Activated CD4-positive, alpha-beta T cell treated with anti-CD3 and anti-CD28 coated beads, Interleukin-2, amount 10 ng/mL, durations not matched to agents 24 days and 14 days (primary cell): ENCODE measurements at regions not wholly inside any gene's neighbourhood (a gene's known extent, or its start where the extent isn't known, plus 50 kb on each side); places are given as distances from the start of the nearest gene placed in this dataset.
"Not testable (repeated sequence)": the region's sequence is repeated elsewhere in the genome, so short reads cannot be mapped to it uniquely, and the experiment has no call there.

ENCODE experiments used
- DNase-seq: peaks from one replicate; pipeline ENCODE4 v3.0.0; 2022
- H3K27ac Mint-ChIP-seq: one replicate; pipeline ENCODE4 v1.8.0; 2022; ENCODE audit warnings: mild to moderate bottlenecking, mixed read lengths
- H3K27me3 Mint-ChIP-seq: one replicate; pipeline ENCODE4 v1.8.0; 2022; ENCODE audit warnings: mixed read lengths
- H3K36me3 Mint-ChIP-seq: one replicate; pipeline ENCODE4 v1.8.0; 2022; ENCODE audit warnings: low read depth, mild to moderate bottlenecking, mixed read lengths
- H3K4me1 Mint-ChIP-seq: one replicate; pipeline ENCODE4 v1.8.0; 2021; ENCODE audit warnings: mixed read lengths
- H3K4me3 Mint-ChIP-seq: one replicate; pipeline ENCODE4 v1.8.0; 2022; ENCODE audit warnings: mild to moderate bottlenecking, moderate library complexity, mixed read lengths
- H3K9me3 Mint-ChIP-seq: one replicate; pipeline ENCODE4 v1.8.0; 2021; ENCODE audit warnings: mixed read lengths
- intact Hi-C: fragments of 100-400 bp; cut with micrococcal nuclease; formaldehyde crosslinking; loops from one replicate; pipeline ENCODE4 v1.15.1; 2023

DNA sequence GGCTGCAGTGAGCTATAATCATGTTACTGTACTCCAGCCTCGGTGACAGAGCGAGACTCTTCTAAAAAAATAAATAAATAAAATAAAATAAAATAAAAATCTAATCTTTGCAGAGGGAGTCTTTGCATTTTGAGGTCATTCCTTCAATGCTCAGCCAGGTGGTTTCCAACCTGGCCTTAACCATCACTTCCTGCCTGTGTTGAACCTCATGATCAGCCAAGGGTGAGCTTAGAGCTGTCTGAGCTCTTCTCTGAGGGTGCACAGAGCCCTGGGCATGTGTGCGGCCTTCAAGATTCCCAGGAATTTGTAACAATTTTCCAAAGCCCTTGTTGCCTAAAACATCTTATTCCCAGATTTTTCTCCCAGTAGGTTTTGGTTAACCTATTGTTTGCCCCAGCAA is 94.3 kb downstream of the KCNJ12 start:
- H3K27me3 Mint-ChIP-seq: peaks cover 17% of the 10 kb centered on the region
- H3K4me3 Mint-ChIP-seq, H3K9me3 Mint-ChIP-seq, H3K4me1 Mint-ChIP-seq, H3K27ac Mint-ChIP-seq, intact Hi-C loops, DNase-seq, H3K36me3 Mint-ChIP-seq: not testable (repeated sequence)

DNA sequence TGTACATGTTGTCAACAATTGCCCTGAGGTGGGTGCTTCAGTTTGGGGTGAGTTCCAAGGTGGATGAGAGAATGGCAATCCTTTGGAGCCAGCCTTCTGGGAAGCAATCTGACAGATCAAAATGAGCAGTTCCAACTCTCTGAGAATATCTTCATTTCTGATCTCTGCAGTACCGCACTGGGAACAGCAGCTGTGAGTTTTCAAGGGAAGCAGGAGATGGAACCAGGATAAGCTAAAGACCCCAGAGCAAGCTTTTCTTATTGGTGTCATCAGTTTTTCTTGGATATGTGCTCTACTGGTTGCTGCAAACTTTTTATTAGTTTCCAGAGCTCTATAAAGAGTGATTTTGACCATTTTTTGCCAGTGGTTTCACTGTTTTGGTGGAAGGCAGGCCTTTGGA is 94.7 kb downstream of the KCNJ12 start:
- H3K9me3 Mint-ChIP-seq: no peaks in the 10 kb centered on the region
- H3K27ac Mint-ChIP-seq: no peak overlapping the region
- intact Hi-C loops: no loop called here
- H3K36me3 Mint-ChIP-seq: no peaks in the 10 kb centered on the region
- peaks cover 14% of the 10 kb centered on the region for H3K27me3 Mint-ChIP-seq
- H3K4me3 Mint-ChIP-seq: no peak overlapping the region
- H3K4me1 Mint-ChIP-seq: no peaks in the 10 kb centered on the region
- no peak for DNase-seq

DNA sequence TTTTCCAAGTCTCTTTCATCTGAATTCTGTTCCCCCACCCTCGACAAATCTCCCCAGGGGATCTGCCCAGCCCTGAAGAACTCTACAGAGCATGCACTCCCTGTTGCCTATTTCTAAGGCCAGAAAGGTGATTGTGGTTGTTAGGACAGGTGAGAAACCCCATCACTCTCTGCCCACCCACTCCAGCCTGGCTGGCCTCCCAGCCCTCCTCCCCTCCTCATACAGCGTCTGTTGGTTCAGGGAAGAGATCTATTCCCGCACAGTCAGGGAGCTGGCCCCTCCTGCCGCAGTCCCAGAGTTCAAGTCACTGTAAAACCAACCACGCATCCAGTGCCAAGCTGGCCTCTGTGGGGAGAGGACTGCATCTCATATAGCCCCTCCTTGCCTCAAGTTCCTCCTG is 98.7 kb downstream of the KCNJ12 start:
- no peaks in the 10 kb centered on the region for H3K4me1 Mint-ChIP-seq
- intact Hi-C loops: no loop called here
- no peak overlapping the region for H3K27ac Mint-ChIP-seq
- peaks cover 12% of the 10 kb centered on the region for H3K27me3 Mint-ChIP-seq
- H3K4me3 Mint-ChIP-seq: no peak overlapping the region
- no peak for DNase-seq
- no peaks in the 10 kb centered on the region for H3K36me3 Mint-ChIP-seq
- peaks cover 11% of the 10 kb centered on the region for H3K9me3 Mint-ChIP-seq

DNA sequence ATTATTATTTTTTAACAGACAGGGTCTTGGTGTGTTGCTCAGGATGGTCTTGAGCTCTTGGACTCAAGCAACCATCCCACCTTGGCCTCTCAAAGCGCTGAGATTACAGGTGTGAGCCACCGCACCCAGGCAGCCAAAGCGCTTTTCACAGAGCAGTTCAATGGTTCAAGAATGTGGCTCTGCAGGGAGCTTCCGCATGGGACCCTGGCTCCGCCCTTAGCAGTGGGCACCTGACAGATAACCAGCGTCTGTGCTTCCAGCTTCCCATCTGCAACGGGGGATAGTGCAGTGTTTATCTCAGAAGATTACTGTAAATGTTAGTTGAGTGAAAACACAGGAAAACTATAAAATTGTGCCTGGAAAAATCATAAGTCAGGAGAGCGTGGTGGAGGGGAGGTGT is 99.4 kb downstream of the KCNJ12 start:
- intact Hi-C loops: no loop called here
- H3K4me3 Mint-ChIP-seq: no peak overlapping the region
- H3K4me1 Mint-ChIP-seq: no peaks in the 10 kb centered on the region
- no peak overlapping the region for H3K27ac Mint-ChIP-seq
- H3K36me3 Mint-ChIP-seq: no peaks in the 10 kb centered on the region
- peaks cover 11% of the 10 kb centered on the region for H3K9me3 Mint-ChIP-seq
- DNase-seq: no peak
- H3K27me3 Mint-ChIP-seq: peaks cover 12% of the 10 kb centered on the region

DNA sequence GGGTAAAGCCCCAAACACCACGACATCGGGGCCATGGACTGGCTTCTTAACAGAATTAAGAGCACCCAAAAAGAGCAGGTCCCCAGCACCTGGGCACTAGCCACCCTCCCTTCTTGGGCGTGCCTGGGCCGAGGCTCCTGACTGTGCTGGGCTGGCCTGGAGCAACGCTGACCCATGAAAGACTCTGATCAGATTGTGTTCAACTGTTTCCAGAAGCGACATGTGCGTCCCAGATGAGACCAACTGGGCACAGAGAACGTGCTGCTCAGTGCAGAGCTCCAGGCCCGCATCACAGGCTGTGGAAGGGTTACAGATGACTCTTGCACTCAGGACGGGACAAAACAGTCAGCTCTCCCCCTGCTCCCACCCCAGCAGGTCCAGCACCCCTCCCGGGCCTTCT is 100.7 kb downstream of the KCNJ12 start:
- Mint-ChIP-seq H3K4me1 (no peaks in the 10 kb centered on the region), H3K9me3 (peaks cover 11% of the 10 kb centered on the region), H3K27me3 (peaks cover 9% of the 10 kb centered on the region), H3K36me3 (no peaks in the 10 kb centered on the region), H3K4me3 (no peak overlapping the region), H3K27ac (no peak overlapping the region)
- no peak for DNase-seq
- intact Hi-C loops: no loop called here

DNA sequence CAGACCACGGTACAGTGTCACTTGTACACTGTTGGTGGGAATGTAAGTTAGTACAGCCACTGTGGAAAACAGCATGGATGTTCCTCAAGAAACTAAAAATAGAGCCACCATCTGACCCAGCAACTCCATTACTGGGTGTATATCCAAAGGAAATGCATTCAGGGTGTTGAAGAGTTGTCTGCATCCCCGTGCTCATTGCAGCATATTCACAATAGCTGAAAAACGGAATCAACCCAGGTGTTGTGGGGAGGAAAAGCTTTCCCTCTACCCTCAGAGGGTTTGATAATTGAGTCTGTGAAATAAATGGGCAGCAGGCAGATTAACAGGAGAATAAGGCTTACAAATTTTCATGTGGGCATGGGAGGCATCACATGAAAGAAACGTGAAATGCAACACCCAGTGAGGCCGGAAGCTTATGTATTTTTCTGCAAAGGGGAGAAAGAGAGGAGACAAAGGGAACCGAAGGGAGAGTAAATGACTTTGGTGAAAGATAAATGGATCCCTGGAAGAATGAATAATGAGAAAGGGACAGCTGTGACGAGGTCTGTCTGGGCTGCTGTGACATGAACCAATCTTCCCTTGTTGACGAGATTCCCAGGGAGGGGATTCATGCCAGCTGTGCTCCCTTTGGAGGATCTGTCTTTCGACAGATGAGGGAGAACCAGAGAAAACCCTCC is 106.2 kb downstream of the KCNJ12 start:
- H3K27ac Mint-ChIP-seq: no peak overlapping the region
- peaks cover 27% of the 10 kb centered on the region for H3K27me3 Mint-ChIP-seq
- intact Hi-C loops: no loop called here
- H3K4me3 Mint-ChIP-seq: no peak overlapping the region
- DNase-seq: no peak
- H3K36me3 Mint-ChIP-seq: no peaks in the 10 kb centered on the region
- H3K4me1 Mint-ChIP-seq: no peaks in the 10 kb centered on the region
- H3K9me3 Mint-ChIP-seq: peaks cover 10% of the 10 kb centered on the region

DNA sequence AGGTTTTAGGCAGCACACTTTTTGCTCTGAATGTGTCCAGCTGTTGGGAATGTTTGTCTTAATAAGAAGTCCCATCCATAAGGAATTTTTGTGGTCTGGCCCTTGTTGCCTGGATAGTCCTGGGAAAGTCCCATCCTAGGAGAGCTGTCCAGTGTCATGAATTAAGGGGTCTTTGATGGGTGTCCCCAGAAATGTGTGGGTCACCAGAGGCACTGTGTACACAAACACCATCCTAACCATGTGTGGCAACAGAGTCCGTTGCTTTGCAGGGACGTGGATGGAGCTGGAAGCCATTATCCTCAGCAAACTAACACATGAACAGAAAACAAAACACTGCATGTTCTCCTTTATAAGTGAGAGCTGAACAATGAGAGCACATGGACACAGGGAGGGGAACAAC is 111.9 kb downstream of the KCNJ12 start:
- intact Hi-C loops: not testable (repeated sequence)
- H3K27me3 Mint-ChIP-seq: peaks cover 27% of the 10 kb centered on the region

DNA sequence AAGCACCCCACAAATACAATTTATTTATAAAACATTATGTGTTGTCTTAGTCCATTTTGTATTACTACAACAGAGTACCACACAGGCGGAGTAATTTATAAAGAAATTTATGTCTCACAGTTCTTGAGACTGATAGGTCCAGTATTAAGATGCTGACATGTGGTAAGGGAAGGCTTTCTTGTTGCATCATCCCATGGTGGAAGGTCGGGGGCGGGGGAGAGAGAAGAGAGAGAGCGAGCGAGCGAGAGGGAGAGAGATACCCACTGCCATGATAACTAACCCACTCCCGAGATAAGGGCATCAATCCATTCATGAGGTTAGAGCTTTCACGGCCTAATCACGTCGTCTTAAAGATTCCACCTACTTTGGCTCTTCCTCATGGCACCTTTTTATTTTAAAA is 117.8 kb downstream of the KCNJ12 start:
- H3K4me3 Mint-ChIP-seq: no peak overlapping the region
- no peak for DNase-seq
- H3K27ac Mint-ChIP-seq: no peak overlapping the region
- peaks cover 19% of the 10 kb centered on the region for H3K27me3 Mint-ChIP-seq
- H3K9me3 Mint-ChIP-seq: no peaks in the 10 kb centered on the region
- intact Hi-C loops: no loop called here
- H3K36me3 Mint-ChIP-seq: no peaks in the 10 kb centered on the region
- H3K4me1 Mint-ChIP-seq: no peaks in the 10 kb centered on the region

More for the DNA sequence above, 111.9 kb downstream of the KCNJ12 start:
- H3K9me3 Mint-ChIP-seq, DNase-seq, H3K4me1 Mint-ChIP-seq, H3K36me3 Mint-ChIP-seq, H3K4me3 Mint-ChIP-seq, H3K27ac Mint-ChIP-seq: not testable (repeated sequence)

DNA sequence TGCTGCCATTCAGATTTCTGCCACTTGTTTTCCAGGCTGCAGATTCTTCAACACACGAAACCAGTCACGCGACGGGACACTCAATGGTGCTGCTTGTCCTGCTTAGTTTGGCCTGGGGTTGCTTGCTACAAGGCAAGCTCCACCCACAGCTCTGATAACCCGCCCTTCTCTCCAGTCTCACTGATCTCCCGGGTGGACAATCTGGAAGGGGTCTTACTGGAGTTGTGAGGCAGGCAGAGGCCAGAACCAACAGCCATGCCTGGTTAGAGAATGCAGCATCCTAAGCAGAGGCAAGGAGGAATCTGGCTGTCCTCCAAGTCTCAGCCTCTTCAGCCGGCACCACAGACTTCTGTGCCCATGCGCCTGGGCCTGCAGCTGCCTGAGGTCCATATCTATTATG is 119.1 kb downstream of the KCNJ12 start:
- DNase-seq: no peak
- no peaks in the 10 kb centered on the region for H3K36me3 Mint-ChIP-seq
- no peak overlapping the region for H3K27ac Mint-ChIP-seq
- H3K4me1 Mint-ChIP-seq: no peaks in the 10 kb centered on the region
- peaks cover 28% of the 10 kb centered on the region for H3K27me3 Mint-ChIP-seq
- intact Hi-C loops: no loop called here
- no peaks in the 10 kb centered on the region for H3K9me3 Mint-ChIP-seq
- H3K4me3 Mint-ChIP-seq: no peak overlapping the region

DNA sequence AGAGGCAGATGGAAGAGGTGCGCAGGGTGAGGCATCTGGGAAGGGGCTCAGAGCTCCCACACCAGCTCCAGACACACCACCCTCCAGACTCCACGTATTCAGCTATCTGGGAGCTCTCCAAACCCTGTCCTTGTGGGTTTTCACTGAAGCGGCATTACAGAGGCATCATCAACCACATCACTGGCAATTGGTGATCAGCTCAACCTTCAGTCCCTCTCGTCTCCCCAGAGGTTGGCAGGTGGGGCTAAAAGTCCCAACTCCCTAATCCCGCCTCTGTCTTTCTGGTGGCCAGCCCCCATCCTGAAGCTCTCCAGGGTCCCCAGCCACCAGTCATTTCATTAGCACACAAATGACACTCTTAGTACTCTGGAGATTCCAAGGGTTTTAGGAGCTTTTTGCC is 123.9 kb downstream of the KCNJ12 start:
- H3K9me3 Mint-ChIP-seq: no peaks in the 10 kb centered on the region
- no peaks in the 10 kb centered on the region for H3K4me1 Mint-ChIP-seq
- no peaks in the 10 kb centered on the region for H3K36me3 Mint-ChIP-seq
- DNase-seq: no peak
- H3K27me3 Mint-ChIP-seq: peaks cover 20% of the 10 kb centered on the region
- no peak overlapping the region for H3K27ac Mint-ChIP-seq
- no peak overlapping the region for H3K4me3 Mint-ChIP-seq
- intact Hi-C loops: no loop called here

DNA sequence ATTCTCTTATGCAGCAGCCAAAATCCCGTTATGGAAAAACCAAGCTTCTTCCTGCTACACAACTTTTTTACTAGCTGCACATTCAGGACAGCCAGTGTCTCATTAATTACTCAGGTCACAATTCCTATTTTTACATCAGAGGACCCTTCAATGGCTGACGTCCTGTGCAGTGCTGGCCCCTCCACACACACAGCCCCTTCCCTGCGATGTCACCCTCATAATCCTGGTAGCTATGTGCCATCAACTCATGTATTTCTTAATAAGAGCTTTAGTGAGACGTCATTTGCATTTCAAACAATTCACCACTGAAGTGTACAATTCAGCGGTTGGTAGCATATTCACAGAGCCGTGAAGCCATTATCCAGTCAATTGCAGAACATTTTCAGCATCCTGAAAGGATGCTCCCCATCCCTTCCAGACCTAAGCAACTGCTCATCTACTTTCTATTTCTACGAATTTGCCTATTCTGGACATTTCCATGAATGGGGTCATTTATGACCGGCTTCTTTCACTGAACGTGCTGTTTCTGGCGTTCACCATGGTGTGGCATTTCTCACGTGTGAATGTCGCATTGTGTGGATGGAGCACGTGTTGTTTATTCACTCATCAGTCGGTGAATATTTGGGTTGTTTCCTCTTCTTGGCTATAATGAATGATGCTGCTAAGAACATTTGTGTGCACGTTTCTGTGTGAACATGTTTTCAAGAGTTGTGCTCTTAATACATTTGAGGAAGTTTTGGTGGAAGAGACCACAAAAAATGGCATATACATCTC is 126.0 kb downstream of the KCNJ12 start:
- DNase-seq, H3K27ac Mint-ChIP-seq, H3K4me1 Mint-ChIP-seq, H3K9me3 Mint-ChIP-seq, H3K4me3 Mint-ChIP-seq, H3K36me3 Mint-ChIP-seq, intact Hi-C loops: not testable (repeated sequence)
- peaks cover 20% of the 10 kb centered on the region for H3K27me3 Mint-ChIP-seq

DNA sequence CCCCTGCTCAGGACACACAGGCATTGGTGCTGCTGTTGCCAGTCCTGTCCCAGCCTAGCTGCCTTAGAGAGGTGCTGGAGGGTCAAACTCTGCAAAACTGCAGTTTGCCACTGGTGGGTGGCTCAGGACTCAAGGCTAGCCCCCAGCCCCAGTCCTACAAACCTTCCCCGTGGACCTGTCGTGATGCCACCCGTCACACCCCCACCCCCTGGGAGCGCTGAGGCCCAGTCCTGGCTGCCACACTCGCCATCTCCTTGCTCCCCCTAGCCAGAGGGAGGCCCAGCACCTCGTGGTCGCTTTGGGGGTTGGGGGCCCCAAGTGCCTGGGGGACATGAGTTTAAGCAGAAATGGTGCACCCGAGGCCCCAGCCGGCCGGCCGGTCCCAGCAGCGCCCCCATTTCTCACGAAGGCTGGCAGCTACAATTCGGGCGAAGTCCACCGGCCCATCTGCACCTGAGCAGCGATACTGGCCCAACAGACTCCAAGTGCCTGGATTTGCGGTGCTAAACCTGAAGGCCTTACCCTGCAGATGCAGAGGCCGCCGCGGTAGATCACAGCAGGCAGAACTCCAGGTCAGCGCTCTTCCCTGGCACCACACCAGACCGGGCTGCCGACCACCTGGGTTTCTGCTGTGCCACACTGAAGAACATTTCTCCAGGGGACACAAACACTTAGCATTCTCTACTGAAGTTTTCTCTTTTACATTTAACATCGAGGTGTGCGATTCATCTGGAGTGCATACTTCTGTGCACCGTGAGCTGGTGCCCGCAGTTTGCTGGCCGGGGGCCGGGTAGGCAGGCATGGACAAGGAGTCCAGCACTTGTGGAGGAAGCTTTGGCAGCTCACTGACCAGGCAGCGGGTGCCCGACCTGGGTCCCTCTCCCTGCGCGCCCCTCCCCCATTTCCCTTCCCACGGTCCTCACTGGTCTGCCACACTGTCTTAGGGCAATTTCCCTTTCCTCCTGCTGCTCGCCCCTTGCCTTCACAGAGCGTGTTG is 130.0 kb downstream of the KCNJ12 start:
- Mint-ChIP-seq H3K9me3 (no peaks in the 10 kb centered on the region), H3K27ac (no peak overlapping the region), H3K4me1 (peaks cover 7% of the 10 kb centered on the region), H3K4me3 (no peak overlapping the region), H3K27me3 (peaks cover 21% of the 10 kb centered on the region), H3K36me3 (peaks cover 1% of the 10 kb centered on the region)
- intact Hi-C loops: no loop called here
- DNase-seq: no peak

DNA sequence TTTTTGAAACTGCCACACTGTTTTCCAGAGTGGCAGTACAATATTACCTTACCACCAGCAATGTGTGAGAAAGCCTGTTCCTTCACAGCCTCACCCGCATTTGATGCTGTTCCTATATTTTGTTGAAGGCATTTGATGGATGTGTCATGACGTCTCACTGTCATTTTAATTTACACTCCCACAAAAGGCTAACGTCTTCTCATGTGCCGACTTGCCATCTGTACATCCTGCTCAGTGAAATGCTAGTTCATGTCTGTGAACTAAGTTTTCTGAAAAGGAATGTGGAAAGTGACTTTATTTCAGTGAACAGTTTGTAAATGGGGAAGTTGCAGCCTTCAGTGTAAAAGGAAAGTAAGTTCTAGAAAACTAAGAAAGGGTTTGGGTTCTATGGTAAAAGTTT is 131.6 kb downstream of the KCNJ12 start:
- DNase-seq, intact Hi-C loops, H3K36me3 Mint-ChIP-seq, H3K4me3 Mint-ChIP-seq, H3K27ac Mint-ChIP-seq, H3K9me3 Mint-ChIP-seq: not testable (repeated sequence)
- peaks cover 33% of the 10 kb centered on the region for H3K27me3 Mint-ChIP-seq
- peaks cover 16% of the 10 kb centered on the region for H3K4me1 Mint-ChIP-seq

DNA sequence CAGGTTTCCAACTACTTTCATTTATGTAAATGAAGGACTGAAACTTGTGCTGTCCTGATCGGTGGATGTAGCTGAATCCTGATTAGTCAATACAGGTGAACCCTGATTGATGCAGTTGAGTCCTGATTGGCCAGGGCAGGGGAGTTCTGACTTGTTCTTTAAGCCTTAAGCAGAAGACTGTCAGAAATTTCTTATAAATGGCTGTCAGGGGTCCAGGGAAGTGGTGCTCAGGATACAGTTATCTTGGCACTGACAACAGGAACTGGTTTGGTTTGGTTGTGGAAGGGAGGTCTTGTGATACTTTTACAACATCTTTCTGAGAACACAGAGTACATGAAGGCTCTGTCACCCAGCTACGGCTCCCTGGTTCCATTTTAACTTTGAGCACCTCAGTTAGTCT is 132.1 kb downstream of the KCNJ12 start:
- intact Hi-C loops: no loop called here
- peaks cover 1% of the 10 kb centered on the region for H3K36me3 Mint-ChIP-seq
- H3K27me3 Mint-ChIP-seq: peaks cover 33% of the 10 kb centered on the region
- H3K9me3 Mint-ChIP-seq: no peaks in the 10 kb centered on the region
- DNase-seq: no peak
- H3K4me3 Mint-ChIP-seq: no peak overlapping the region
- H3K27ac Mint-ChIP-seq: no peak overlapping the region
- H3K4me1 Mint-ChIP-seq: peaks cover 18% of the 10 kb centered on the region
